GM18508 (cell line): ENCODE measurements at regions not wholly inside any gene's neighbourhood (a gene's known extent, or its start where the extent isn't known, plus 50 kb on each side); places are given as distances from the start of the nearest gene placed in this dataset.
A peak's percentile ranks its signal among the peaks of the same experiment; 100 is the strongest.
"Not testable (repeated sequence)": the region's sequence is repeated elsewhere in the genome, so short reads cannot be mapped to it uniquely, and the experiment has no call there.

Experiments
- ATAC-seq: cut with Tn5 transposase; IDR thresholded peaks from one replicate; pipeline ENCODE4 v1.9.1; 2021; ENCODE audit warnings: moderate number of reproducible peaks; ENCODE audit not compliant: insufficient read depth, unreplicated experiment

DNA sequence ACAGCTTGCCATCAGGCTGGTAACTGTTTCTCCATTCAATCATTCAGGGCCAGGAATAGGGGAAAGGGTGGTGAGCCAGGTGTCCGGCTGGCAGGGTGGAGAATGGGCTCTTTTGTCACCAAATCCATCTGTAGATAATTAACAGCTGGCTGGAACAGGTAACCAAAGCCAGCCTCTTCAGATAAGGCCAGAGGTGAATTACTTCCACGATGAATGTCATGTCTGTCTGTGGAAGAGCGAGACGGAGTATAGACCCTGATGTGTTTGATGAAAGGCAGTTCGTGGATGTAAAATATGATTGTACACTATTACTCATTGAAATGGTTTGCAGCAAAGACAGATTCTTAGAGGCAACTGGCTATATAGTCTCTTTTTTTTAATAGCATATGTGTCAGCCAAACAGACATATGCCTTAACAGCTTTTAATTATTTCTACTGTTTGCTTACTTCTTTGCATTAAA is 149.8 kb downstream of the KLF6 start:
- no peak for ATAC-seq

DNA sequence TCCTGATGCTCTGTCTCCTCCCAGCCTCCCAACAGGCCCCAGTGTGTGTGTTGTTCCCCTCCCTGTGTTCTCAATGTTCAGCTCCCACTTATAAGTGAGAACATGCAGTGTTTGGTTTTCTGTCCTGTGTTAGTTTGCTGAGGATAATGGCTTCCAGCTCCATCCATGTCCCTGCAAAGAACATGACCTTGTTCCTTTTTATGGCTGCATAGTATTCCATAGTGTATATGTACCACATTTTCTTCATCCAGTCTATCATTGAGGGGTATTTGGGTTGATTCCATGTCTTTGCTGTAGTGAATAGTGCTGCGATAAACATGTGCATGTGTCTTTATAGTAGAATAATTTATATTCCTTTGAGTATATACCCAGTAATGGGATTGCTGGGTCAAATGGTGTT is 150.4 kb downstream of the KLF6 start:
- ATAC-seq, result not testable (repeated sequence)

DNA sequence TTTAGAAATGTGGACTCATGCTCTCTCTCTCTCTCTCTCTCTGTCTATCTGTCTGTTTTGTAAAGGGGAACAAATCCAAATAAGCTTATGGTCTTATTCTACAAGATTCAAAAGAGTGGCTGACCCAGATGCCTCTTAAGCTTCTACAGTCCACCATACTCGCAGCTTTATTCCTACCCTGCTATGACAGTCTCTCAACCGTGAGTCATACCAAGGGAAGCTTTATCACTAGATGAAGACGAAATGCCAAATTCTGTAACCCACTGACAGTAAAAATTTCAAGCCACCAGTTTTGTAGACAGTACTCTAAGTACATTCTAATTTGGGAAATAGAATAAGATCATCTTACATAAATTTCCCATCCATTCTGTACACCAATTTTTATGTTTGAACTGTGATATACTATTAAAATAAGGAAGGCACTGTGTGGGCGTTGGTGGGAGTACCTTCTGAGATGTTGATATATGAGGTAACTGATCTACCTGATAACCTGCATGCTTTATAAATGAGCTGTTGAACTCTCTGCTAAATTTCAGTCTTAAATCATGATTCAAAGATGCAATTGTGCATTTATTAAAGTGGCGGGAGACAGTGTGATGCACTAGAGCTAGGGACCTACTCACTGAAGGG is 153.2 kb downstream of the KLF6 start:
- no peak for ATAC-seq

DNA sequence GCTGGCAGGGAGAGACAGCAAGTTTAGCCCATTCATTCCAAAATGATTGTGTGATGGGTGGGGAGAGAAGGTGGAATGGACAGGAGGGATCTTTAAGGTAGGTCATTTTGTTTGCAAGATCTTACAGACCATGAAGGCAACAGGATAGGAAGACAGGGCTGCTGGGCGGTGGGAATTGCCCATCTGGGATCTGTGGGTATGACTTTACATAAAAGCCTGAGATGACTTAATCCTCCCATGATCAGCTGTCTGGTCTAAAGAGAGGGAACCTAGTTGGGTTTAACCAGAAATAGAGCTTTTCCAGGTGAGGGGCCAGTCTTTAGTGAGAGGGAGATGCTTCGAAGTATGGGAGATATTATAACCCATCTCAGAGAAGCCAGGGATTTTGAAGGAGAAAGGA is 153.7 kb downstream of the KLF6 start:
- ATAC-seq, result no peak

DNA sequence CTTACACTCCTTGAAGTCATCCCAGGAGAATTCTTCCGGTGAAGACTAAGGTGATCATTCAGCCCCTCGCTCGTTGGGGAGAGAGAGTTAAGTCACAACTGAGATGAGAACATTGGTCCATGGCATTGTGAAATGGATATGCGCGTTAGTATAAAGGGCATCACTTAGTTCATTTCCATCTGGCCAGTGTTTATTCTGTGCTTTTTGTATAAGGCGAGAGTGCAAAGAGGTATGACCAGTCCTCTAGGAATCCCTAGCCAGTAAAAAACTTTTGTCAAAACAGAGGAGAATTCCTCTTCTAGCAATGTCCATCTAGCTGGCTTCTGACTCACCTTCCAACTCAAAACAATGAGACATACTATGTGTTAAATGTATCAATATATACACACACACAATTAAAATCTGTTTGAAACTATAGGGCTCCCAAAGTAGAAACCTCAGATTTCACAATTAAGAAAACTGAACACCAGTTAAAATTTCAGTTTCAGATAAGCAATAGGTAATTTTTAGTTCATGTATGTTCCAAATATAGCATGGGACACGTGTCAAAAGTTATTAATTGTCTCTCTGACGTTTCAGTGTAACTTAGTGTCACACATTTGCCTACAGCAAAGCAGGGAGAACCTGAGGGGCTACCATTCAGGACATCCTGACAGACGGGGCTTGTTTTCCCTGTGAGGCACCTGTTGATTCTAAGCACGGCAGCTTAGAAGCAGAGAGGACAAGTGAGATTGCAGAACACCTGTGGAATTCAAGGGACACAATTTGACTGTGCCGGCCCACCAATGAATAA is 158.9 kb downstream of the KLF6 start:
- ATAC-seq, result peak; percentile 56

DNA sequence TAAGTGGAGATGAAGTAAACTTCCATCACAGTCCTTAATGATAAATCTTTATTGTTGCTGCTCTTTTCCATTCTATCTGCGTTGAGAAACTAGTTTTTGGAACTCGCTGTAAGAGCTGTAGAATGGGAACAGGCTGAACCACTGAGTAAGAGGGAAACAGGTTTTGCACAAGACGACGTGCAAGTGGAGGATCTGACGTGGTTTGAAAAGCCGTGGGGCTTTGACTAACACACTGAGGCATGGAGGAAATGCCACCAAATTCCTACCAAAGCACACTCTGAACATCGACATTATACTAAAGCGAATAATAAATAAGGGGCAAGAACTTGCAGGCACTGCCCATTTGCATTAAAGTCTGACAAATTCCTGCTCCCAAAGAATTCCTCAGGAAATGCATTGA is 160.6 kb downstream of the KLF6 start:
- ATAC-seq, result no peak

DNA sequence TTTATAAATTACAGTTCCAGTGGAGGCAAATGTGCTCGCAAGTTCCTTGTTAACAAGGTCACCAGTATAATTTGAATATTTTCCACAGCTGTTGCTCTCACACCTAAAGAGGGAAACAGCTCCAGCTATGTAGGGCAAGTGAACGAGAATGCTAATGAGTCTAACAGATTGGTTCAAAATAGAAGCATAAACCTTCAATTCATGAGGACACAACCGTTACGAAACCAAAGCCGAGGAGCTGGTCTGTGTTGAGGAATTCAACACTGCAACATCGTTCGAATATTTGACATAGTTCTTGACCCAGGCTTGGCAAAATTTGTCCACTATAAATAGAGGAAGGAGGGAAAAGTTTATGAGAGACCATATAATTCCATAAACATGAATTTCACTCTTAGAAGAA is 161.3 kb downstream of the KLF6 start:
- ATAC-seq, result peak; percentile 33

DNA sequence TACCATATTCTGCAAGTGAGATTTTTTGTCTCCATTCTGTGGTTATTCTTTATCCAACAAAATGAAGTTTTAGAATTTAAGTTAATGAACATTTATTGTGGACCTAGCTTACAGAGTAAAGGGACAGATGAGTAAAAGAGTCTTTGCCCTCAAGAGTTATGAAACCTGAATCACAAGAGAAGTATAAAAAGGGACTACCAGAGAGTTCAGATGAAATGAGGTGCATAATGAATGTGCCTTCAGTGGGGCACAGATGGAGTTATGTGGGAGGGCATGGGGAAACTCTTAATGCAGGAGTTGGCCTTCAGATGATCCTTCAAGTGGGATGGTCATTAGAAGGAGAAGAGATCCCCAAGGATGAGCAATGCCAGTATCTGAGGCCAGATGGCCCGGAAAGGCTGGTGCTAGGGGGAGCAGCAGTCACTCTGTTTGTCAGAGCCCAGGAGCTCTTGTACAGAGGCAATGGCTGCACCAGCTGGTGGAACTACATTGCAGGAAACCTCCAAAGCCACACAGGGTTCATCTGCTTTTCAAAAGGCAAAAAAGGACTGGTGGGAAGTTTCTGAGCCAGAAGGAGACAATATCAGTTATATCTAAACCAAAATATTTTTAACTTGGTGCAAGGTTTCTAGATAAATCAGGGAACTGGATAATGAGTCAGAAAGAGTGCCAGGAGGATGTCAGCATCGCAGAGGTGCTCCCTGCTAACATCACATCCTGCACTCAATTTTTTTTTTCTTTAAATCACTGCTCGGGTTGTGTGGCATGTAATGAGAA is 162.0 kb downstream of the KLF6 start:
- ATAC-seq, result no peak

DNA sequence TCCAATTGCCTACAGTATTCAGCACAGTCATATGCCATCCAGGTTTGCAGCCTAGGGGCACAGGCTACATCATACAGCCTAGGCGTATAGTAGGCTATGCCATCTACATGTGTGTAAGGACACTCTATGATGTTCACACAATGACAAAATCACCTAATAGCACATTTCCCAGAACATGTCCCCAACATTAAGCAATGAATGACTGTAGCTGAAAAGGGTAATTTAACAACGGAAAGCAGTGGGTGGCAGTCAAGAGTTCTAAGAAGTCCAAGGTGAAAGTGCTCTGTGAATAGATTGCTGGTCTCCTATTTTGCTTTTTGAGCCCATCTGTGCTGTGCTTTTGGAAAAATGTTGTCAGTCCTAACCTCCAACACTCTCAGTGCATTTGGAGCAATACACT is 162.6 kb downstream of the KLF6 start:
- no peak for ATAC-seq

DNA sequence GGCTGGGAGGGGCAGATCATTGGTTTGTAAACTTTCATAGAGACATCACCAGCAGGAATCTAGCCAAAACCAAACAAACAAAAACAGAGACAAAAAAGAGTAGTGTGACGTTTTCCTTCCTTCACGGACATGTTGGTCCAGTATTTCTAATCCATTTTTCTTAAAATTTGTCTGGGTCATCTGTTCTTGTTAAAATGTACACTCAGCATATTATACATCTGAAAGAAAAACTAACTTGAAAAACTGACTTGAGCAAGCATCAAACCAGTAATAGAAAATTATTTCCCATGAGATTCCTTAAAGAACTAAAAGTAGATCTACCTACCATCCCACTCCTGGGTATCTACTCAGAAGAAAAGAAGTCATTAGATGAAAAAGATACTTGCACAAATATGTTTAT is 164.2 kb downstream of the KLF6 start:
- no peak for ATAC-seq

DNA sequence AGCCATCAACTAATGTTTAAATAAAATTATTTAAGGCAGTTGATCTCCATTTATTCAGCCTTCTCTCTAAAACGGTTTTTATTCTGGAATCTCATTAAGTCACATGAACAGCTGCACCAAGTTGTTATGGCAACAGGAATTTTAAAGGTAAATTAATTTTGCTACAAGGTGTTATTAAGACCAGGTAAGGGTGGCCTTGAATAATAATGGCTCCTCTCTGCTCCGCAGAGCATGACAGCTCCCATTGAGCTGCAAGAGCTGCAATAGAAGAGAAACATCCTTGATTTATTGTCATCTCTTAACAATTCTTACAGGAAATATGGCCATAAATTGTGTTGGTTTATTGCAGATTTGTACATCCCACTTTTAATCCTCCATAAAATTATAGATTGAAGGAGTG is 165.8 kb downstream of the KLF6 start:
- ATAC-seq, result no peak

DNA sequence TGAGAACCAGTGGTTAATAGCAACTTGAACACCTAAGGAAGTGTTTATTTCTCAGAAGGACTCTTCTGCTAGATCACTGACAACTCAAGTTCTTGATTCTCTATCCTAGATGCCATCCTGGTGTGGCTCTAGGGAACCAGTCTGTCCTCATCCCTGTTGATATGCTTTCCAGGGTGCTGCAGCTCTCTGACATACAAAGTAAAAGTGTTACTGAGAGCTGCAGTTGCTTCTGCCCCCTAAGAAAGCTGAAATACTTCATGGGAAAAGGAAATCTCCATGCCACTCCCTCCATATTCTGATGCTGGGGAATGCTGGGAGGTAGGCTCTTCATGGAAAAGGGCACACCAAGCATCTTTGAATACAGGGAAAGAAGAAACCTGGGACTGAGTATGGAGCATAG is 168.1 kb downstream of the KLF6 start:
- ATAC-seq, result no peak

DNA sequence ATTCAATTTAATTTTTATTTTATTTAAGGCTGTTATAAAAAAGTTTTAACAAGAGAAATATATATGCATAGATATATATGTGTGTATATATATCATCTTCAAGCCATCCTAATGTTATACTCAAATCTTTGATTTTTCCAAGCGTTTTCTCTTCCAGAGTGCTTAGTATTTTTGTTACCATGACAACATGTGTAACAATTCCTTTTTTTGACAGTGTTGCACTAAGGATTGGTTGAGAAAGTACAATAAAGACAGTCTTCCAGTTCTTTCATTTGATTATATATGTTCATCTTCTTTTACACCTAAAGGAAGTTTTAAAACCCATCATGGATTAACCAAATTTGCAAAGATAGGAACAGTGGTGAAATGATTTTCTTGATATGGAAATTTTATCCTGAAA is 171.7 kb downstream of the KLF6 start:
- no peak for ATAC-seq

DNA sequence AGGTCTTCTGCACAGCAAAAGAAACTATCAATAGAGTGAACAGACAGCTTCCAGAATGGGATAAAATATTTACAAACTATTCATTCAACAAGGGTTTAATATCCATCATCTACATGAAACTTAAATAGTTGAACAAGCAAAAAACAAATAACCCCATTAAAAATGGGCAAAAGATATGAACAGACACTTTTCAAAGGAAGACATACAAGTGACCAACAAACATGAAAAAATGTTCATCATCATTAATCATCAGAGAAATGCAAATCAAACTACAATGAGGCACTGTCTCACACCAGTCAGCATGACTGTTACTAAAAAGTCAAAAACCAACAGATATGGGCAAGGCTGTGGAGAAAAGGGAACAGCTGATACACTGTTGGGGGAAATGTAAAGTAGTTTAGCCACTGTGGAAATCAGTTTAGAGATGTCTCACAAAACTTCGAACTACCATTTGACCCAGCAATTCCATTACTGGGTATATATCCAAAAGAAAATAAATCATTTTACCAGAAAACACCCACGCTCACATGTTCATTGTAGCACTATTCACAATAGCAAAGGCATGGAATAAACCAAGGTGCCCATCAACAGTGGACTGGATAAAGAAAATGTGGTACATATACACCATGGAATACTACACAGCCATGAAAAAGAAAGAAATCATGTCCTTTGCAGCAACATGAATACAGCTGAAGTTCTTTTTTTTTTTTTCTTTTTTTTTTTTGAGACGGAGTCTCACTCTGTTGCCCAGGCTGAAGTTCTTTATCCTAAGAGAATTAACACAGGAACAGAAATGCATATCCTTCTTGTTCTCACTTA is 172.6 kb downstream of the KLF6 start:
- ATAC-seq, result no peak

DNA sequence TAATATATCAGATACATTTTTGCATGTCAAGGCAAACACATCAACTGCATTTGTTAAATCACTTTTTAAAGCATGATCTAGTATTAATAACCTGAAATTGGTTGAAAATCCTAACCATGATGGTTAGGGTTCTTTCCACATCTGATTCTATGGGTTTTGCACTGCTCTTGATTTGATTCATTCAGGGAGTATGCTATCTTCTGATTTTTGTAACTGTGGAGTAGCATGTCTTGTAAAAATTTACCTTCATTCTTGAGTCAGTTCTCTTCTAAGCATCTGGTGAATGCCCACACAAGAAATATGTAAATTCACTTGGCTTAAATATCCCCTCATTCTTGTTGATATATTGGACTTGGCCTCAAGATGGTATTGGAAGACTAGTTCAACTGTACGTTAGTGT is 178.7 kb downstream of the KLF6 start:
- ATAC-seq, result no peak

DNA sequence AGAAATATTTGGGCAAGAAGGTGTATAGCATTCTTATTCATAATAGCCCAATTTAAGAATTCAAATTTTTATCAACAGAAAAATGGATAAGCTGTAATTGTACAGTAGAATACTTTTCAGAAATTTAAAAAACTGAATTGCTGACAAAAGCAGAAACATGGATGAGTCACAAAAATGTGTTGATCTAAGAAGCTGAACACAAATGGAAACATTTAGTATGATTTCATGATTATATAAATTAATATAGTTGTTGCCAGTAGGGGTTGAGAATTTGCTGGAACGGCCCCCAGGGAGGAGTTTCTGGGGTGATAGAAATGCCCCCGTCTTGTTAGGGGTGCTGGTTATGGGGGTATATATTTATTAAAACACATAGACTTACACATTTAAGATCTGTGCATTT is 179.1 kb downstream of the KLF6 start:
- ATAC-seq, result no peak

DNA sequence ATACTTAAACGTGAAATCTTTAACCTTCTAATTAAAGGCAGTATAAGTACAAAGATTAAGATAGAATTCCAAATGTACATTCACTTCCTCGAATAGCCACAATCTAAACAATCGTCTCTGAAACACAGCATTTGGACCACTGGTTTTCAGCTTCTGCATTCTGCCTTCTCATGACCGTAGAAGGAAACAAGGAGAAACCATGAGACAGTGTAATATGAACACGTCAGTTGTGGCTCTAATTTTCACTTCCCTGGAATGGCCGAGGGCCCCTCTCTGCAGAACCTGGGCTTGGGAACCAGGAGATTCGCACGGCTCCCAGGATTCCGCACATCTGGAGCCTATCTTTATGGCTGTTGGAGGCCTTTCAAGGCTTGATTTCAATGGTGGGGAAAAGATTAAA is 189.3 kb downstream of the KLF6 start:
- no peak for ATAC-seq

DNA sequence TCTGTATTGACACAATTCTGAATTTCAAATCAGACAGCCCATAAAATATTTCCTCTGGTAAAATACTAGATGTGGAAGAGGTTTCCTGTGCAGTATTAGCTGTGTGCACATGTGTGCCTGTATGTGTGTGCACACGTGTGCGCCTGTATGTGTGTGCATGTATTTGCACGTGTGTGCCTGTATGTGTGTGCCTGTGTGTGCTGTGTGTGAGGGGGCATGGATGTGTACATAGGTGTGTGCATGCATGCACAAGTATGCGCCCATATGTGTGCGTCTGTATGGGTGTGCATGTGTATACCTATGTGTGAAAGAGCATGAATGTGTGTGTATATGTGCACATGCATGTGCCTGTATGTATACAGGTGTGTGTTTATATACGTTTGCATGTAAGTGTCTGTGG is 191.4 kb downstream of the KLF6 start:
- no peak for ATAC-seq

DNA sequence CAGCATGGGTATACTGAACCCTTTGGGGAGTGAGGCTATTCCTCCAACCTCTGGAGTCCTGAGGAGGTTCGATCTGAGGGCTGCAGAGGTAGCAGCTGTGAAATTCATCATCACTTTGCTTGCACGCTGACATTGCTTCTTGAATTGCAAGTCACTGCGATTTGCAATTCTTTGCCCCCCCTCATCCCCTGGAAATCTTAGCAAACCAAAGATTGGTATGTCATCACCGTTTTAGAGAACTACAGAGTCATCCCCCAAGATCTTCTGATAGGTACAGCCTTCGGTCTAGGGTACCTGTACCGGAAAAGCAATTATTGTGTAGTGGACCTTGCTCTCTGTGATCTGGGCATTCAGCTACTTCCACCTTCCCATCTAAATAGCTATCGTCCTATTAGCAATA is 192.6 kb downstream of the KLF6 start:
- ATAC-seq, result no peak

DNA sequence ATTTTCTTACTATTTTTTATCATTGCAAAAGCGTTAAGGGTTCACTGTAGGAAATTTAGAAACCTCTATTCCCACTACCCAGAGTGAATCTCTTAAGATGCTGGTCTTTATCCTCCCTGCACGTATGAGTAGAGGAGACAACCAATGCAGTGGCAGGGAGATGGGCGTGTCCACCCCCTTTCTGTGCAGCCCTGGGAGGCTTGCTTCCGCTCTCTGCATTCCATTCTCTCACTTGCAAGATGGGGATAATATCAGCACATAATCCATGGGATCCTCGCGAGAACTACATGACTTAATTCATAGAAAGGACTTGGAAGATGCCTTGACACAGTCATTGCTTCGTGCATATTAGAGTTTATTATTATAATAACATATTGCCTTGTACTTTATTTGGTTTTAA is 196.2 kb downstream of the KLF6 start:
- no peak for ATAC-seq

DNA sequence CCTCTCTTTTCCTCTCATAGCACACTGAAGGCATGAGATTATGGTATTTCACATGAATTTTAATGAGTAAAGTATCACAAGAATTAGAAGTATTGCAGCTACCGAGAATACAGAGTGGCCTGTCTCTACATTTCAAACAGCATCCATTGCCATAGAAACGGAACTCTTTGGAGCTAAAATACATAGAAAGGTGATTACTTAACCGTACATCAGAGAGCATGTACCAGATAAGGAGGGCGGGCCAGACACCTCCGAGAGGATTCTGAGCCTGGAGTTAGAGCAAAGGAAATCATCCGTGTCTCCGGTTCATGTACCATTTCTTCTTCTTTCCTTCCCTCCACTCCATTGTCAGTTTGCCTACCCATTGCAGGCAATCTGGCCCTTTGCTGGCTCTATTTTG is 196.7 kb downstream of the KLF6 start:
- ATAC-seq, result no peak
